GM19035 (cell line): ENCODE measurements at regions not wholly inside any gene's neighbourhood (a gene's known extent, or its start where the extent isn't known, plus 50 kb on each side); places are given as distances from the start of the nearest gene placed in this dataset.

Experiments used
- ATAC-seq: cut with Tn5 transposase; IDR thresholded peaks from one replicate; pipeline ENCODE4 v1.9.1; 2021; ENCODE audit not compliant: unreplicated experiment

GRCh38 chr6:45791211-45792168 is 224.2 kb downstream of the CLIC5 start:
- ATAC-seq = no peak

GRCh38 chr6:45789238-45789637 is 226.4 kb downstream of the CLIC5 start:
- ATAC-seq = no peak

GRCh38 chr6:45787384-45787783 is 228.3 kb downstream of the CLIC5 start:
- ATAC-seq = no peak

- ATAC-seq = no peak
Measured at GRCh38 chr6:45786355-45786781, 229.3 kb downstream of the CLIC5 start.

GRCh38 chr6:45784250-45784649 is 231.4 kb downstream of the CLIC5 start:
- no peak for ATAC-seq

GRCh38 chr6:45783716-45784115 is 231.9 kb downstream of the CLIC5 start:
- no peak for ATAC-seq

GRCh38 chr6:45781890-45782289 is 233.8 kb downstream of the CLIC5 start:
- ATAC-seq = no peak

- ATAC-seq = no peak
Measured at GRCh38 chr6:45780523-45780922, 235.1 kb downstream of the CLIC5 start.

- no peak for ATAC-seq
Measured at GRCh38 chr6:45775026-45775697, 240.5 kb downstream of the CLIC5 start.

GRCh38 chr6:45773906-45774305 is 241.8 kb downstream of the CLIC5 start:
- ATAC-seq = no peak

GRCh38 chr6:45772886-45773495 is 242.7 kb downstream of the CLIC5 start:
- no peak for ATAC-seq

- ATAC-seq = no peak
Measured at GRCh38 chr6:45772051-45772450, 243.6 kb downstream of the CLIC5 start.

- ATAC-seq = no peak
Measured at GRCh38 chr6:45763281-45763680, 252.4 kb downstream of the CLIC5 start.

GRCh38 chr6:45759472-45759810 is 256.2 kb downstream of the CLIC5 start:
- no peak for ATAC-seq

GRCh38 chr6:45758787-45759471 is 256.7 kb downstream of the CLIC5 start:
- no peak for ATAC-seq

- no peak for ATAC-seq
Measured at GRCh38 chr6:45757443-45758130, 258.1 kb downstream of the CLIC5 start.

GRCh38 chr6:45756606-45757005 is 259.1 kb downstream of the CLIC5 start:
- ATAC-seq = no peak

GRCh38 chr6:45754432-45754831 is 261.2 kb downstream of the CLIC5 start:
- ATAC-seq = no peak

- no peak for ATAC-seq
Measured at GRCh38 chr6:45746046-45746445, 269.6 kb downstream of the CLIC5 start.

GRCh38 chr6:45743028-45743615 is 272.5 kb downstream of the CLIC5 start:
- no peak for ATAC-seq
